GM13976 (cell line): ENCODE measurements at regions not wholly inside any gene's neighbourhood (a gene's known extent, or its start where the extent isn't known, plus 50 kb on each side); places are given as distances from the start of the nearest gene placed in this dataset.

Source experiments
- DNase-seq: peaks from one replicate; pipeline ENCODE4 v3.0.0; 2012; ENCODE audit warnings: low spot score
- in situ Hi-C: fragments of 300-500 bp; cut with MboI; formaldehyde crosslinking; loops from one replicate; pipeline ENCODE4 v1.12.0; 2022; ENCODE audit warnings: low sequenced_read_pairs, mixed read lengths, inconsistent platforms; ENCODE audit not compliant: unreplicated experiment
- TF ChIP-seq, protein P1 (sequence below): IDR thresholded peaks from 2 replicates; pipeline ENCODE4 v1.5.1; 2012; ENCODE audit warnings: borderline replicate concordance, mild to moderate bottlenecking; ENCODE audit not compliant: insufficient read depth; ENCODE audit errors: extremely low read depth, missing control alignments, control extremely low read depth

GRCh38 chr1:54480525-54480848, 67.5 kb upstream of the ACOT11 start:
- in situ Hi-C loops = loop anchor here (25.0 kb wide), 1 partner anchor 368 kb away; no protein-coding TSS in a partner anchor
- TF ChIP-seq, protein P1, sequence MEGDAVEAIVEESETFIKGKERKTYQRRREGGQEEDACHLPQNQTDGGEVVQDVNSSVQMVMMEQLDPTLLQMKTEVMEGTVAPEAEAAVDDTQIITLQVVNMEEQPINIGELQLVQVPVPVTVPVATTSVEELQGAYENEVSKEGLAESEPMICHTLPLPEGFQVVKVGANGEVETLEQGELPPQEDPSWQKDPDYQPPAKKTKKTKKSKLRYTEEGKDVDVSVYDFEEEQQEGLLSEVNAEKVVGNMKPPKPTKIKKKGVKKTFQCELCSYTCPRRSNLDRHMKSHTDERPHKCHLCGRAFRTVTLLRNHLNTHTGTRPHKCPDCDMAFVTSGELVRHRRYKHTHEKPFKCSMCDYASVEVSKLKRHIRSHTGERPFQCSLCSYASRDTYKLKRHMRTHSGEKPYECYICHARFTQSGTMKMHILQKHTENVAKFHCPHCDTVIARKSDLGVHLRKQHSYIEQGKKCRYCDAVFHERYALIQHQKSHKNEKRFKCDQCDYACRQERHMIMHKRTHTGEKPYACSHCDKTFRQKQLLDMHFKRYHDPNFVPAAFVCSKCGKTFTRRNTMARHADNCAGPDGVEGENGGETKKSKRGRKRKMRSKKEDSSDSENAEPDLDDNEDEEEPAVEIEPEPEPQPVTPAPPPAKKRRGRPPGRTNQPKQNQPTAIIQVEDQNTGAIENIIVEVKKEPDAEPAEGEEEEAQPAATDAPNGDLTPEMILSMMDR = no peak
- no peak for DNase-seq

GRCh38 chr1:54479841-54480524, 68.0 kb upstream of the ACOT11 start:
- TF ChIP-seq, protein P1 = no peak
- DNase-seq = no peak
- in situ Hi-C loops = loop anchor here (25.0 kb wide), 1 partner anchor 368 kb away; no protein-coding TSS in a partner anchor

DNA sequence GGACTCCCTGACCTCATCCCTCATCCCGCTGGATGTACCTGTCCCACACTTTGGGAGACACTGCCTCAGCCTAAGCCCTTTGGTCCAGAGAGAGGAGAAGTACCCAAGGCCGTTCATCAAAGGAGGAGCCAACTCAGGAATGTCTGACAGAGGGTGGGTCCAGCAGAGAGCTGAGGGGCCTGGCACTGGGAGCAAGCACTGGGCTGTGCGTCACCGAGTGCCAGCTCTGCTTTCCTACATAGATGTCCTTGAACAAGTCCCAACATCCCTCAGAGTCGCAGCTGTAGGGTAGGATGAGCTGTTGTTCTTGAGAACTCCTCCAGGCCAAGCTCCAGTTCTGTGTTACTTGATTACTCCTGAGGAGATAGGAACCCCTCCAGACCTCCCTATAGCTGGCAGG, 68.8 kb upstream of the ACOT11 start:
- in situ Hi-C loops = loop anchor here (25.0 kb wide), 1 partner anchor 367 kb away; no protein-coding TSS in a partner anchor
- TF ChIP-seq, protein P1 = no peak
- no peak for DNase-seq

- DNase-seq = no peak
- TF ChIP-seq, protein P1 = no peak
- in situ Hi-C loops = loop anchor here (25.0 kb wide), 1 partner anchor 365 kb away; no protein-coding TSS in a partner anchor
Measured at GRCh38 chr1:54477153-54477561, 70.9 kb upstream of the ACOT11 start.

- DNase-seq = no peak
- TF ChIP-seq, protein P1 = no peak
- in situ Hi-C loops = loop anchor here (25.0 kb wide), 1 partner anchor 364 kb away; no protein-coding TSS in a partner anchor
Measured at GRCh38 chr1:54476530-54477109, 70.4 kb upstream of the SSBP3 start.

DNA sequence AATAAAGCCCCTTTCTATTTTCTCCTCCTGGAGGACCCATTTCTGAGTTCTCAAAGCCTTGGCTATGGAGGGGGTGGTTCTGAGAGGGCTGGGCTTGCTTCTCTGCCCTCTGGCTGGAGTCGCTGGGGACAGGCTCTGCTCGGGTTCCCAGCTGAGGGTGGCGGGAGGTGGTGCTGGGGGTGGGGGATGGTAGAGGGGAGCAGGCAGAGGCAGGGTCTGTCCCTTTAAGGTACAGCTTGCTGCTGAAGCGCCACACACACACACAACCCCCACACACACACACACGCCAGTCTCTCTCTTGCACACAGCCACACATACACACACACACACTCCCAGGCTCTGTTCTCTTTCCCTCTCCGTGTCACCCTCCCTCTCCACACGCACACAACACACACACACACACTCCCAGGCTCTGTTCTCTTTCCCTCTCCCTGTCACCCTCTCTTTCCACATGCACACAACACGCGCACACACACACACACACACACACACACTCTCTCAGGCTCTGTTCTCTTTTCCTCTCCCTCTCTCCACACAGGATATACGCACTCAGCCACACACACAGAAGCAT, 69.8 kb upstream of the SSBP3 start:
- in situ Hi-C loops = loop anchor here (25.0 kb wide), 1 partner anchor 364 kb away; no protein-coding TSS in a partner anchor
- DNase-seq = no peak
- TF ChIP-seq, protein P1 = no peak
